ENCODE measurements at regions not wholly inside any gene's neighbourhood (a gene's known extent, or its start where the extent isn't known, plus 50 kb on each side); places are given as distances from the start of the nearest gene placed in this dataset.

- DNase-seq = no peak
Observed at GRCh38 chr20:40738976-40739375, 49.9 kb upstream of the MAFB start.

DNA sequence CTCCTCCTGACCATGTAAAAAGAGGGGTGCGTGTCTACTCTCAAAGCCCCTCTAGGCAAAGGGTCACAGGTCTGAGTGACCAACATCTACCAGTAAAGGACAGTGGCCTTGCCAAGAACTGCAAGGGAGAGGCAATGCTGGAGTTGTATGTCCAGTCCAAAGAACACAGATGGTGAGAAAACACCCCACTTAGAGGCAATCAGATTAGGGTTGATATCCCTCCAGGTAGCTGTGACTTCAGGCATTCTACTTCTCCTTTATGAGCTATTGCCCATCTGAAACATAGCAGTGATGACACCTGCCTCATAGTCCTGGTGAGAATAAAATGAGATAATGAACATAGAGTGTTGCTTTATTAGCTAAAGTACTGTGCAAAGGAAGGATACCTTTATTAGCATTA is 50.8 kb upstream of the MAFB start:
- no peak for DNase-seq

GRCh38 chr20:40741507-40742106 is 52.6 kb upstream of the MAFB start:
- DNase-seq = no peak

- no peak for DNase-seq
Observed at GRCh38 chr20:40743141-40743775, 54.2 kb upstream of the MAFB start.

- no peak for DNase-seq
Observed at GRCh38 chr20:40744072-40744817, 55.2 kb upstream of the MAFB start.

GRCh38 chr20:40744818-40745175 is 55.8 kb upstream of the MAFB start:
- DNase-seq = no peak

- no peak for DNase-seq
Observed at GRCh38 chr20:40746251-40746650, 57.2 kb upstream of the MAFB start.

DNA sequence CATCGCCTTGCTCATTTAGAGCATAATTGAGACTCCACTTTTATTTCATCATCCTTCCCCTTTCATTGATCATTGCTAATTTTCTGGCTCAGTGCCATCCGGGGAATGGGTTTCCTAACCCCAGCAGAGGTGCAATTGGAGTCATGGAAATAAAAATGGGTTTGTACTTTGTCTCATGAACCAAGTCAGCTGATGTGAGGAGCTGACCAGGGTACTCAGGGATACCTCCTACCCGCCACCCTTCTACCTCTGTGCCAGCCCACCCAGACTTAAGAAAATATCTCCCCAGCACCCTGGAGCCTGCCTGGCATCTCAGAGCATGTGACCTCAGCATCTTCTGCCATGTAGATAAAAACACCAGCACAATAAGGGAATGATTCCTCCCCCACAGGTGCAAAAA is 59.1 kb upstream of the MAFB start:
- no peak for DNase-seq

DNA sequence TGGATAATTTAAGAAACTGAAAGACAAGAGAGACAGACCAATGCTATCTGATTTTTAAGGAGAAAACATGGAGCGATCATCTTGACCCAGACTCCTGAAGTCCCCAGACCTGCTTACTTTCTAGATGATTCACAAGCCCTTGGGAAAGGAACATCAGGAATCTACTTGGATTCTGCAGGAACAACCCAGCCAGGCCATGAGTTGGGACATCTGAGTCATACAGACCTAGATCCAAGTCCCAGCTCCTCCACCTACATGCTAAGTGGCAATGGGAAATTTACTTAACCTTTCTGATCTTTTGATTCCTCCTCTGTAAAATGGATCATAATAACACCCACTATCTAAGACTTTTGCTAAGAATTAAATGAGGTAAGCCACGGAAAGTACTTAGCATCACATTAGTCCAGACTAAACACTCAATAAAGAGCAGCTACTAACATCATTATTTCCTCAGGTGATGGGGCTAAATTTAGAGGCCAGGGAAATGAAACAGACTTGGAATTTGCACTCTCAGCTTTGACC is 61.0 kb upstream of the MAFB start:
- no peak for DNase-seq

DNA sequence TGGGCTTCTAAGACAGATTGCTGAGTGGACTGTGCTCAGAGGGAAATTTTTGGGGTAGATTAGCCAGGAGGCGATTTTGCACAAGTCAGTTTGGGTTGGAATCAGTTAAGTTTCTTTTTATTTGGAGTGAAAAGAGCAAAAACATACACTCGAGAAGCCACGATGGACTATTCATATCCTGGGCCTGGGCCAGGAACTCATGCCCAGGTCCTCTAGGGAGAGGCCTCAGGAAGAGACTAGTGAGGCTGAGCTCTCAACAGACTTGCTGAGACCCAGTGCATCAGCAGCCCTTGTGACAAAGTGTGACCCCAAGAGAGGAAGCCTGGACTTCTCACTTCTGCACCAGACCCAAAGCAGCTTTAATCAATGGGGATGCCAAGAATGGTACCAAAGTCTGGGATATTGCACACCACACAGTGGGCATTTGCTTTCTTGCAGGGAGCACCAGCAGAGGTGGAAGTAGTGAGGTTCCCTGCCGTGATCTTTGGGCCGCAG is 61.6 kb upstream of the MAFB start:
- DNase-seq = no peak

DNA sequence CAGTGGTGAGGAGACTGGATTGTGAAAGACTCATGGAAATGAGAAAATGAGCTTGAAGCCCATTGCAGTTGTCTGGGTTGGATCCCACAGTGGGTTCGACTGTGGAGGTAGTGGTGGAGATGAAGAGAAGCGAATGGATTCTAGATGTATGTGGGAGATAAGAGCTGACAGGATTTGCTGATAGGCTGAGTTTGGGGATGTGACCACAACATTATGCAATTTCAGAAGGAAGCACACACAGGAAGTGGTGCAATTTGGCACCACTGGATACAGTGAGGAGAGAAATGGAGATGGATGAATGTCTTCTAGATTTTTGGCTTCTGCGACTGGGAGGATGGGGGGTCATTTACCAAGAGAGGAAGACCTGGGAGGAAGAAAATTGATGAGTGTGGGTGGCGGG is 64.4 kb upstream of the MAFB start:
- no peak for DNase-seq

DNA sequence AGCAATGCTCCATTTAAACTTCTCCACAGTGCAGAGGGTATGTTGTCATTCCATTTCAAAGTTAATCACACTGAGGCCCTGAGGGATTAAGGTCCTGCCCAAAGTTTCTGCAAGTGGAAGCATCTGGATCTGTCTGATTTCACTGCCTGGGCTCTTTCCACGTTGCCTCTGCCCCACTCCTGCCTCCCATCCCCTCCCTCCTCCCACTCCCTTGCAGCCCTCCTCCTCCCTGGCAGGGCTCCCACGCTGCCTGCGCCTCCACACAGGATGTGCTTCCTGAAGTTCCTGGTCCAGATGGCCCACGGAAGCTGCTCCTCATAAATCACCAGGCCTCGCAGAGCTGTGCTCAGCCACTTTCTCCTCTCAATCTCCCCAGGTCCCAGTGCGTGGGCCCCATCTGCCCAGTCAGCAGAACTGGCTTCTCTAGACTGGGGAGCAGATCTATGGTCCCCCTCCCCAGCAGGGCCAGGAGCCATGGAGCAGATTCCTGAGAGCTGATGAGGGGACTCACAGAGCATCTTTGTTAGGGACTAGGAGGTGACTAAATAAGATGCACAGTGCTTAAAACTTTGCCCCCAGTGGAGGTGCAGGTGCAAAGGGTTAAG is 65.4 kb upstream of the MAFB start:
- DNase-seq = no peak

DNA sequence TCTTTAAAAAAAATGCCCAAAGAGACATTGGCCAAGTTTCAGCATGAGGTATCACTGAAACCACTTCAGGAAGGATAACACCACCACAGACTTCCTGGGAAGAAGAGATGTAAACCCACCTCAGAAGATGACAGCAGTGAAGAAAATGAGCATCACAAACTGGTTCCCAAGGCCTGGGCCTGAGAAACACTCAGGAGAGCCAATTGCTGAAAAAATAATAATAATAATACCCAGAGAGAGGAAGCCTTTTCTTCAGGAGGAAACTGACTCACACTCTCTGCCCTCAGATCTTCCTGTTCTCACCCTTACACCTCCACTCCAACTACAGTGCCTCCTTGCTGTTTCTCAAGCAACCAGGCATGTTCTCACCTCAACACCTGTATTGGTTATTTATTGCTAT is 68.1 kb upstream of the MAFB start:
- no peak for DNase-seq

DNA sequence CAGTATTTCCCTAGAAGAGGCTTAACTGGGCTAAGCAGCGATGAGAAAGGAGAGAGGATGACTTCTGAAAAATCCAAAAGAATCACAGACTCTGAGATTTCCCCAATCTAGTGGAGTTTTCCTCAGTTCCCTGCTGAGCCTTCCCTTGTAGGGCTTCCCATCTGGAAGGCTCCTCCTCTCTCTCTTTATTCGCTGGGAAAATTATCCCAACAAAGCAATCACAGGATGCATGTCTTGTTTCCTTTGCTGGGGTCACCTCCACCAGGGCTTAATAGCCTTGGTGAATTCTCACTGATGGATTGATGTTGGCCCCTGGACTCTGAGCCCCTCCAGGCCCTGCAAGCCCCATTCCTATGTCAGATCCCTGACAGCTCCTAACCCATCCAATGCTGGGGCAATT is 69.8 kb upstream of the MAFB start:
- DNase-seq = no peak

- DNase-seq = no peak
Observed at GRCh38 chr20:40760399-40760798, 71.4 kb upstream of the MAFB start.

DNA sequence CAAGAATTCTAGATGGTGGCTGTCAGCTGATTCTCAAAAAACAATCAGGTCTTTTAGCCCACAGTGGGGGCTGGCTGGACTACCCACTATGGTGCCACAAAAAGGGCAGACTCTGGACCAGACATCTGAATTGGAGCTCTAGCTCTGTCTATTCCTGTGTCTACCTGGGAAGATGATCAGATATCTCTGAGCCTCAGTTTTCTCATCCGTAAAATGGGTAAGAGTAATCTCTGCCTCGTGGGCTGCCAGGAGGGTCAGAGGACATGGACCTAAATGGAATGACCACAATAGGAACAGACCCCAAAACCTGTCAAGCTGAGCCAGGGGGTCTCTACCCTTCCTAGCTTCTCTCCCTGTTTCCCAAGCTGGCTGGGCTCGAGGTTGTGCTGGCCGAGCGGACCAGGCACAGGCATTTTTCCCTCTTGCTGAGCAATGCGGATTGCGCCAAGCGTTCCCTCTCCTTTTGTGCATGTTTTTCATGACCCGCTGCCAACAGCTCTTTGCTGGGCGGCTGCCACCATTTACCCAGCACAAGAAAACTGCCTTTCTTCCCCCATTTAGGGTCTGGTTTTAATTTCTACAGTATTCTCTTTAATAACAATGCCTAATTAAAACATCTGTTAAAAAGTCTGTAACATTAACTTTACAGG is 74.7 kb upstream of the MAFB start:
- DNase-seq = no peak

DNA sequence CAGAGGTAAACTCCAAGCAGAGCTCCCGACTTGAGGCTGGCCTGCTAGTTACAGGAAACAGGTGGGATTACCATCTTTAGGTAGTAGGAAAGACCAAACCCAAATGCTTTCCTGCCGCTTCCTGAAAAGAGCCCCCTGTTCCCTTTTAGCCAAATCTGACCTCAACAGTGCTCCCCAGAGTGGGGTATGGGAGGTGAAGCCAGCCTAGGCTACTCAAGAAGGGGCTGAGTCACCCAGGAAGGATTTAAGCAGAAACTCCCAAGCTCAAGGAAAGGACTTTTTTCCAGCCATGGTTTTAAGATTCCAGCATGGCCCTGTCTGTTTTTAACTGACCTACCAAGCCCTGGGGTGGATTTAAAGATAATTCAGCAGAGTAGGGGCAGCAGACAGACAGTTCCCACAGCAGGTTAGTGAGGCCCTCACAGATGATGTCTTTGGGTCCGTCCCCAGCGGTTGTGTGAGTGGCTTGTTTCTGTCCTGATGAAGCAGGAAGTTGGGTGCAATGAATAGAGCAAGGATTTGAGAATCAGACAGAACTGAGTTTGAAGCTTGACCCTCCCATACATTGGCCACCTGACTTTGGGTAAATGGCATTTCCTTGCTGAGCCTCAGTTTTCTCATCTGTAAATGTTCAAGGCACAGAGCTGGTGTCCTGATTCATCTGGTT is 76.9 kb upstream of the MAFB start:
- no peak for DNase-seq

GRCh38 chr20:40766790-40767614 is 78.0 kb upstream of the MAFB start:
- no peak for DNase-seq

GRCh38 chr20:40767615-40767924 is 78.5 kb upstream of the MAFB start:
- no peak for DNase-seq

GRCh38 chr20:40768105-40768504 is 79.1 kb upstream of the MAFB start:
- no peak for DNase-seq

GRCh38 chr20:40769677-40770285 is 80.7 kb upstream of the MAFB start:
- DNase-seq = peak; percentile 4

Data from SIG-M5 (cell line).